Heart right ventricle (tissue), 16 donors: ENCODE measurements at regions not wholly inside any gene's neighbourhood (a gene's known extent, or its start where the extent isn't known, plus 50 kb on each side); places are given as distances from the start of the nearest gene placed in this dataset.

Experiments used
- ATAC-seq, 8 donors: fragments of 200-7000 bp; cut with Tn5 transposase; one replicate each; pipeline ENCODE4 v1.9.1; 2020; ENCODE audit warnings: mild to moderate bottlenecking in 8 of 8, moderate library complexity in 8 of 8, moderate number of reproducible peaks in 1 of 8
- DNase-seq, 2 donors: peaks; one replicate each; pipeline ENCODE4 v3.0.0-alpha.2; 2020
- H3K27ac ChIP-seq, 10 donors: fragments of 200-600 bp; sonication (generic) in 2 of 10; one replicate each; pipeline versions ENCODE4 v1.5.0 to v1.8.0; 2020 to 2022; ENCODE audit warnings: mild to moderate bottlenecking in 3 of 10
- H3K27me3 ChIP-seq, 7 donors: fragments of 200-600 bp; one replicate each; pipeline ENCODE4 v1.8.0; 2021 to 2022; ENCODE audit warnings: mild to moderate bottlenecking in 2 of 7
- H3K36me3 ChIP-seq, 9 donors: fragments of 200-600 bp; sonication (generic) in 1 of 9; one replicate each; pipeline versions ENCODE4 v1.5.0 to v1.8.0; 2020 to 2022; ENCODE audit warnings: mild to moderate bottlenecking in 2 of 9
- H3K4me1 ChIP-seq, 9 donors: fragments of 200-600 bp; sonication (generic) in 1 of 9; one replicate each; pipeline versions ENCODE4 v1.5.0 to v1.8.0; 2020 to 2022; ENCODE audit warnings: mild to moderate bottlenecking in 4 of 9
- H3K4me3 ChIP-seq, 10 donors: fragments of 200-600 bp; sonication (generic) in 2 of 10; one replicate each; pipeline versions ENCODE4 v1.5.0 to v1.8.0; 2020 to 2022; ENCODE audit warnings: mild to moderate bottlenecking in 7 of 10, moderate library complexity in 2 of 10
- H3K9me3 ChIP-seq, 11 donors: fragments of 200-600 bp in 10 of 11; sonication (generic) in 2 of 11; one replicate each; pipeline versions ENCODE4 v1.5.0 to v1.8.0; 2013 to 2022; ENCODE audit warnings: mild to moderate bottlenecking in 2 of 11, control low read depth in 1 of 11, moderate library complexity in 1 of 11
- WGBS, 2 donors: extraction: QIAGEN DNeasy Blood & Tissue Kit; methylation state at CpG; one replicate each; pipeline ENCODE4 v1.1.7; 2013; ENCODE audit warnings: inconsistent platforms in 1 of 2; 5-methylcytosine and 5-hydroxymethylcytosine counted together
- intact Hi-C, 10 donors: fragments of 100-400 bp; cut with DNase I; formaldehyde crosslinking; loops; one replicate each; pipeline versions ENCODE4 v1.11.1 to v1.14.2; 2022
- TF ChIP-seq, protein P1 (sequence below), 9 donors: fragments of 200-600 bp; sonication (generic) in 2 of 9; IDR thresholded peaks; one replicate each; pipeline versions ENCODE4 v1.5.0 to v1.8.0; 2021 to 2022; ENCODE audit warnings: antibody characterized with exemption in 9 of 9, mild to moderate bottlenecking in 5 of 9, moderate library complexity in 1 of 9
- donor health status: Arrhythmogenic right ventricular cardiomyopathy.
- donor health status: ischemic (EF 13 %, LVEDD 7.1; RV severe dilation, severe dysfunction).
- donor health status: healthy with polysubstance abuse.
- donor health status: DM: no; HTN: yes; CAD: no.
- donor health status: DM: no; HTN: no; CAD: no.
- donor health status: ischemic (EF 25% LVEDD 6.9; RV normal size, moderate dysfunction).
- donor health status: ischemic (EF 25% LVEDD 5.7; RV mildly dilated, moderate dysfunction).
- donor health status: healthy.
- donor health status: DM: yes; HTN: yes; CAD: no.
- donor health status: Ischemic cardiomyopathy.
- donor health status: ischemic (EF 35%, LVEDD 5.7; RV mildly dilated, moderate dysfunction).
- donor health status: nonischemic (EF 11% LVEDD 7.7; RV severe dilation, severe dysfunction).
- donor health status: DM: yes; HTN: yes; CAD: no.
- donor health status: PGD.
- donor health status: ischemic (EF 29% LVEDD 5.4; RV normal size, mild dysfunction).
- donor health status: nonischemic (EF 23%, LVEDD 6.1; RV moderate dilation, normal function).

DNA sequence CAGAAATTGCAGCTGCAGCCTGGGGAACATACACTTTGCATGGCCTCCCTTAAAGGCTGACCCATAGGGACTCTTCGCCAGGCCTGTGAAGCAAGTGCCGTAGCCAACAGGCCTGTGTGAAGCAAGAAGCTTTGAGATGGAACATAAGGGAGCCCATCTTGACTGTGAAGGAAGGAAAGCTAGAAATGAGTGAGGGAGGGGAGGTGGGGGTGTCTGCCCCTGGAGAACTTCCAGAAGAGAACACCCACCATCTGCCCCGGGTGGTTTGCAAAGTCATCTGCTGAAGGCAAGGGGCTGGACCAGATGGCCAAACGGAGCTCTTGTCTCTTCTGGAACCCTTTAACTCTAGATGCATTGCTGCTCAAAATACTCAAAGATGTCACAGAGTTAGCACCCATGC is 103.3 kb upstream of the GRIK3 start:
- DNase-seq (no peak), ATAC-seq (no peak)
- Histone ChIP-seq H3K4me1 (no peaks in the 10 kb centered on the region), H3K9me3 (no peaks in the 10 kb centered on the region), H3K4me3 (no peak overlapping the region), H3K36me3 (no peaks in the 10 kb centered on the region), H3K27ac (no peak overlapping the region), H3K27me3 (peaks cover 0 to 59% (median 28%) of the 10 kb centered on the region in 7 donors)
- intact Hi-C loops = no loop called here
- 78 to 81% methylated on average over 4 of the region's 4 CpGs for WGBS, 2 donors
- TF ChIP-seq, protein P1, sequence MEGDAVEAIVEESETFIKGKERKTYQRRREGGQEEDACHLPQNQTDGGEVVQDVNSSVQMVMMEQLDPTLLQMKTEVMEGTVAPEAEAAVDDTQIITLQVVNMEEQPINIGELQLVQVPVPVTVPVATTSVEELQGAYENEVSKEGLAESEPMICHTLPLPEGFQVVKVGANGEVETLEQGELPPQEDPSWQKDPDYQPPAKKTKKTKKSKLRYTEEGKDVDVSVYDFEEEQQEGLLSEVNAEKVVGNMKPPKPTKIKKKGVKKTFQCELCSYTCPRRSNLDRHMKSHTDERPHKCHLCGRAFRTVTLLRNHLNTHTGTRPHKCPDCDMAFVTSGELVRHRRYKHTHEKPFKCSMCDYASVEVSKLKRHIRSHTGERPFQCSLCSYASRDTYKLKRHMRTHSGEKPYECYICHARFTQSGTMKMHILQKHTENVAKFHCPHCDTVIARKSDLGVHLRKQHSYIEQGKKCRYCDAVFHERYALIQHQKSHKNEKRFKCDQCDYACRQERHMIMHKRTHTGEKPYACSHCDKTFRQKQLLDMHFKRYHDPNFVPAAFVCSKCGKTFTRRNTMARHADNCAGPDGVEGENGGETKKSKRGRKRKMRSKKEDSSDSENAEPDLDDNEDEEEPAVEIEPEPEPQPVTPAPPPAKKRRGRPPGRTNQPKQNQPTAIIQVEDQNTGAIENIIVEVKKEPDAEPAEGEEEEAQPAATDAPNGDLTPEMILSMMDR (IDR thresholded peaks at IDR 0.05) = no peak

DNA sequence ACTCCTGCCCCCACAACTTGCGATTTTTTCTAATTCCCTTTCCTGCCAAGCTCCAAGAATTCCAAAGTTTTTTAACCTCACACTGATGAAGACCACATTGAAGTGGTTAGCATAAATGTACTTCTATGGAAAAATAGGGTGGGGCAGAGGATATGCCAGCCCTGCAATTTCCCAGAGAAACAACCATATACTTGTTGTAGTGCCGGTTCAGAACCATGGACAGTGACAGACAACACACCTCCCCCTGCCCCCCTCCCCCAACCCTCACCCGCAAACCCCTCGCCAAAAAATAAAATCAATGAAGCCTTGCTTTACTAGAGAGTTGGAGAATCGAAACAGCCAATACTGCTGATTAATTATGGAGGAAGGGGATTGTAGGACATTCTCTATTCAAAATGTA is 109.5 kb upstream of the GRIK3 start:
- H3K4me3 ChIP-seq = no peak overlapping the region
- H3K27me3 ChIP-seq = peaks cover 0 to 37% (median 18%) of the 10 kb centered on the region in 7 donors
- no peak overlapping the region for H3K27ac ChIP-seq
- 28 to 38% methylated on average over 5 of the region's 5 CpGs for WGBS, 2 donors
- DNase-seq (no peak), ATAC-seq (no peak)
- no peaks in the 10 kb centered on the region for H3K4me1 ChIP-seq
- H3K9me3 ChIP-seq = no peaks in the 10 kb centered on the region
- TF ChIP-seq, protein P1 (IDR thresholded peaks at IDR 0.05) = no peak
- no peaks in the 10 kb centered on the region for H3K36me3 ChIP-seq
- intact Hi-C loops = no loop called here

DNA sequence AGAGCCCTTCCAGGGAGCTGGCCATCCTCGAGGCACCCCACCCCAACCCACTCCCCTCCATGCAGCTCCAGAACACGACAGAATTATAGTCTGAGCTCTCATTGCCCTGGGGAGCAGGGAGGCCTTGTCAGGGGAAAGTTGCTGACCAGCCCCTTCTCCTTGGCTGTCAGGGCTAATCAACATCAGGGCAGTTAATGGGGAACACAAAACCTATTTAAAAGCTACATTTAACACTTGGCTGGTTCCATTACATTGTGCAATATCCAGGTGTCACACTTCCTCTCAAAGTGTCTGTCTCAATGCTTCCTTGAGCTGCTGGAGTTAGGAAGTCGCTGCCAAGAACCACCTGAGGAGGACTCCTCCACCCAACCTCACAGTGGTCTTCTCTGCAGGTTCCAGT is 111.8 kb upstream of the GRIK3 start:
- intact Hi-C loops = no loop called here
- ATAC-seq (no peak), DNase-seq (no peak)
- Histone ChIP-seq H3K4me3 (no peak overlapping the region), H3K27ac (no peak overlapping the region), H3K27me3 (peaks cover 0 to 37% (median 12%) of the 10 kb centered on the region in 7 donors), H3K36me3 (no peaks in the 10 kb centered on the region), H3K9me3 (no peaks in the 10 kb centered on the region), H3K4me1 (no peaks in the 10 kb centered on the region)
- TF ChIP-seq, protein P1 (IDR thresholded peaks at IDR 0.05) = no peak
- 51 to 56% methylated on average over 3 of the region's 3 CpGs for WGBS, 2 donors

DNA sequence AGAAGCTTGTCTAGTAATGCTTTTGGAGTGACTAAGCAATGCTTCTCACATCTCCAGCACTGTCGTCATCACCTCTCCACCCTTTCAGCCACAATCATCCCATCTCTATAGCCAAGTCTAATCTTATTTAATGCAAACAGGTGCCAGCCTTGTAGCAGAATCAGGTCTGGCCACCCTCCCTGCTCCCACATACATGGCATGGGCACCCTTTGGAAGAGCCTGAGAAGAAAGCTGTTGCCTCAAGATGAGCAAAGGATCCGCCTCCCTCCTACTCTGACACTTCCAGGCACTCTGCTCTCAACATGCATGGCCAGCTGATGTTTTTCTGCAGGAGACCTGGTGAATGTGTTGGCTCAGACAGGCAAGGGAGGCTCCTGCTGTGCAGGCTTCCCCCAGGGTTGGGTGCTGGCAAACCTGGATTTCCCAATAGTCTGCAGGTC is 113.1 kb upstream of the GRIK3 start:
- Histone ChIP-seq H3K36me3 (no peaks in the 10 kb centered on the region), H3K4me3 (no peak overlapping the region), H3K27me3 (peaks cover 0 to 29% (median 6%) of the 10 kb centered on the region in 7 donors), H3K27ac (no peak overlapping the region), H3K4me1 (no peaks in the 10 kb centered on the region), H3K9me3 (no peaks in the 10 kb centered on the region)
- ATAC-seq (no peak), DNase-seq (no peak)
- 74 to 77% methylated on average over 2 of the region's 2 CpGs for WGBS, 2 donors
- TF ChIP-seq, protein P1 (IDR thresholded peaks at IDR 0.05) = no peak
- intact Hi-C loops = no loop called here
